NCI-H2081 (cell line): ENCODE measurements at regions not wholly inside any gene's neighbourhood (a gene's known extent, or its start where the extent isn't known, plus 50 kb on each side); places are given as distances from the start of the nearest gene placed in this dataset.
"Not testable (repeated sequence)": the region's sequence is repeated elsewhere in the genome, so short reads cannot be mapped to it uniquely, and the experiment has no call there.

ENCODE experiments used
- DNase-seq, 2 experiments: peaks; one replicate each; lab custom pipeline; 2025; lab: John Stamatoyannopoulos, UW

DNA sequence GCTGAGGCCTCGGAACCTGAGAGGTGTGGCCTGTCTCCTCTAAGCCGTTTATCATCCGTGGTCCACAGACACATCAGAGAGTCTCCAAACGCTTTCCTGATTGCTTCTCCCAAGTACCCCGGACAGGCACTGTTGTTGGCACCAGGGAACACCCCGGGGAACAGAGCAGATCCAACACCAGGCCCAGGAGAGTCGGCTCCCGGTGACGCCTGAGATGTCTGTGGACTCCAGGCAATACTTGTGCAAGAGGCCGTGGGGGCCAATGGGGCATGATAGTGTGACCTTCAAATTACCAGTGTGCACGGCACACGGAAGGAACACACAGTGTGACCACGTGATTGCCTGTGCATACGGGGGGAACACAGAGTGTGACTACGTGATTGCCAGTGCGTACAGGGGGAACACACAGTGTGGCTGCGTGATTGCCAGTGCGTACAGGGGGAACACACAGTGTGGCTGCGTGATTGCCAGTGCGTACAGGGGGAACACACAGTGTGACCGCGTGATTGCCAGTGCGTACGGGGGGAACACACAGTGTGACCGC, 136.6 kb downstream of the RTP5 start:
- not testable (repeated sequence) for DNase-seq

DNA sequence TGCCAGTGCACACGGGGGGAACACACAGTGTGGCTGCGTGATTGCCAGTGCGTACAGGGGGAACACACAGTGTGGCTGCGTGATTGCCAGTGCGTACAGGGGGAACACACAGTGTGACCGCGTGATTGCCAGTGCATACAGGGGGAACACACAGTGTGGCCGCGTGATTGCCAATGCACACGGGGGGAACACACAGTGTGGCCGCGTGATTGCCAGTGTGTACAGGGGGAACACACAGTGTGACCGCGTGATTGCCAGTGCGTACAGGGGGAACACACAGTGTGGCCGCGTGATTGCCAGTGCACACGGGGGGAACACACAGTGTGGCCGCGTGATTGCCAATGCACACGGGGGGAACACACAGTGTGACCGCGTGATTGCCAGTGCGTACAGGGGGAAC, 139.4 kb downstream of the RTP5 start:
- DNase-seq: not testable (repeated sequence)

DNA sequence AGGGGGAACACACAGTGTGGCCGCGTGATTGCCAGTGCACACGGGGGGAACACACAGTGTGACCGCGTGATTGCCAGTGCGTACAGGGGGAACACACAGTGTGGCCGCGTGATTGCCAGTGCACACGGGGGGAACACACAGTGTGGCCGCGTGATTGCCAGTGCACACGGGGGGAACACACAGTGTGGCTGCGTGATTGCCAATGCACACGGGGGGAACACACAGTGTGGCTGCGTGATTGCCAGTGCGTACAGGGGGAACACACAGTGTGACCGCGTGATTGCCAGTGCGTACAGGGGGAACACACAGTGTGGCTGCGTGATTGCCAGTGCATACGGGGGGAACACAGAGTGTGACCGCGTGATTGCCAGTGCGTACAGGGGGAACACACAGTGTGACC, 140.3 kb downstream of the RTP5 start:
- DNase-seq: not testable (repeated sequence)

DNA sequence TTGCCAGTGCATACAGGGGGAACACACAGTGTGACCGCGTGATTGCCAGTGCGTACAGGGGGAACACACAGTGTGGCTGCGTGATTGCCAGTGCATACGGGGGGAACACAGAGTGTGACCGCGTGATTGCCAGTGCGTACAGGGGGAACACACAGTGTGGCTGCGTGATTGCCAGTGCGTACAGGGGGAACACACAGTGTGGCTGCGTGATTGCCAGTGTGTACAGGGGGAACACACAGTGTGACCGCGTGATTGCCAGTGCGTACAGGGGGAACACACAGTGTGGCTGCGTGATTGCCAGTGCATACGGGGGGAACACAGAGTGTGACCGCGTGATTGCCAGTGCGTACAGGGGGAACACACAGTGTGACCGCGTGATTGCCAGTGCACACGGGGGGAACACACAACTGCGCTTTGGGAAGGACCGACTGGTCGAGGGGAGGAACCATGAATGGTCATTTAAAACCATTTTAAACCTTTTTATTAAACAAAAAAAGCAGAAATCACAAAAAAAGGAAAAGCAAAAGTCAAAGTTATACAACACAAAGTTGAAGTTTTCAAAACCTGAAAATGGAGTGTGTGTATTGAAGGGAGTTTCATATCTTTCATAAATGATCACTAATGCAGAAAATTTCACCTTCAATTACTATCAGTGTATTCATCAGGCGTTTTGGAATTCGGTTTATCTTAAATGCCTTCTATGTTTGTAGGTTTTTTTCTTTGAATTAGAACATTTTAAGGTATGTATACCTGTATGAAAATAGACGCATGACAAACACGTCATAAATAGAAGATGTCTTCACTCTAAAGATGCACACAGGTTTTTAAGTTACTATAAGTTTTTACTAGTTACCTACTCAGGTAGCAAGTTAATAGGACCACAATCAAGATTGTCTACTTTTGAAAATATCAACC, 141.0 kb downstream of the RTP5 start:
- not testable (repeated sequence) for DNase-seq

DNA sequence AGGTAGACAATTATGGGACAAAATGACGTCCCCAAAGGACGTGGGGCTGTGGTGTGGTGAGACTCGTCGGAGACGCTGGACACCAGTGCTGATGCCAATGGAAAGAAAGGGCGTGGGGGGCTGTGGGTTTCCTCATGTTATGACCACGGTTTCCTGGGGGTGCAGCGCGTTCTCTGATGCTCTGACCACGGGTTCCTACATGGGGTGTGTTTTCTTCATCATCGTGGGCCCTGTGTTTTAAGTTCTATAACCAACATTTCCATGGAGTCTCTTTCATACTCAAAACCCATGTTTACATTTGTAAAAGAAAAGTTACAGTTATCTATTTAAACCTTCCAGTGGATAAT, 141.6 kb downstream of the RTP5 start:
- DNase-seq: no peak

DNA sequence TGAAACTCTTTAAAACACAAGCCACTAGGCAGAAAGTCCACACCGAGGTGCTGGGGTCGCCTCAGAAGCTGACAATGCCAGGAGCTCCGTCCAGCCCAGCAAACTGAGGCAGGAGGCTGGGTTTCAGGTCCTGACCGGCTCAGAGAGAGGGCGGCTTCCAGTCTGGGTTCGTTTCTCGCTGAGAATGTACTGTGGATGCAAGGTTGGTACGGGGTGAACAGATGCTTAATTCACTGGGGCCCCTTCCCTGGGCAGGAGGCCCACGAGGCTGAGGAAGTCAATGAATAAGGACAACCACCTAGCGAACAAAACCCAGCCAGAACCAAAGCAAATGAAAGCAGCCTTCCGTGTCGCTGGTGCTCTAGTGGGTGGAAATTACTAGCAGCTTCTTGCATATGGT, 142.0 kb downstream of the RTP5 start:
- DNase-seq: no peak

DNA sequence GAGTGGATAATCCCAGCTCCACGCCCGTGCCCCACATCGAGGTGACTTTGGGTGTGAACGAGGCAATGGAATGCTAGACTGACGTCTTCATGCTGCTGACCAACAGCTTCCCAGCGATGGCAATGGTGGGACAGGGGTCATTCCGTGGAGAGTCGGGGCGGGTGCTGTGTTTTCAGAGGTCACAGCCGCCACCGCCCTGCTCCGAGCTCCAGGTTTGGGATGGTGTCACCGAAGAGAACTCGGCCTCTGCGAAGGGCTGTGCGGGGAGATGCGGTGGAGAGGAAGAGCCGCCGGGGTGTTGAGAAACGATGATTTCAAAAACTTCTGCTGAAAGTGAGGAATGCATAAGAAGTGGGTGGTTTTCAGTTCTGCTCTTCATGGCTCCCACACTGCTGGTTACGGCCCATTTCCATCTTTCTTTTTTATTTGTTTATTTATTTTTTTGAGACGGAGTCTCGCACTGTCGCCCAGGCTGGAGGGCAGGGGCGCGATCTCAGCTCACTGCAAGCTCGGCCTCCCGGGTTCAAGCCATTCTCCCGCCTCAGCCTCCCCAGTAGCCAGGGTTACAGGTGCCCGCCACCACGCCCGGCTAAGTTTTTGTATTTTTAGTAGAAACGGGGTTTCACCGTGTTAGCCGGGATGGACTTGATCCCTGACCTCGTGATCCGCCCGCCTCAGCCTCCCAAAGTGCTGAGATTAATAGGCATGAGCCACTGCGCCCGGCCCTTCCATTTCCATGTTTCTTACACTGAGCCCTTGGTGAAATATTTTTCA, 142.6 kb downstream of the RTP5 start:
- no peak for DNase-seq

DNA sequence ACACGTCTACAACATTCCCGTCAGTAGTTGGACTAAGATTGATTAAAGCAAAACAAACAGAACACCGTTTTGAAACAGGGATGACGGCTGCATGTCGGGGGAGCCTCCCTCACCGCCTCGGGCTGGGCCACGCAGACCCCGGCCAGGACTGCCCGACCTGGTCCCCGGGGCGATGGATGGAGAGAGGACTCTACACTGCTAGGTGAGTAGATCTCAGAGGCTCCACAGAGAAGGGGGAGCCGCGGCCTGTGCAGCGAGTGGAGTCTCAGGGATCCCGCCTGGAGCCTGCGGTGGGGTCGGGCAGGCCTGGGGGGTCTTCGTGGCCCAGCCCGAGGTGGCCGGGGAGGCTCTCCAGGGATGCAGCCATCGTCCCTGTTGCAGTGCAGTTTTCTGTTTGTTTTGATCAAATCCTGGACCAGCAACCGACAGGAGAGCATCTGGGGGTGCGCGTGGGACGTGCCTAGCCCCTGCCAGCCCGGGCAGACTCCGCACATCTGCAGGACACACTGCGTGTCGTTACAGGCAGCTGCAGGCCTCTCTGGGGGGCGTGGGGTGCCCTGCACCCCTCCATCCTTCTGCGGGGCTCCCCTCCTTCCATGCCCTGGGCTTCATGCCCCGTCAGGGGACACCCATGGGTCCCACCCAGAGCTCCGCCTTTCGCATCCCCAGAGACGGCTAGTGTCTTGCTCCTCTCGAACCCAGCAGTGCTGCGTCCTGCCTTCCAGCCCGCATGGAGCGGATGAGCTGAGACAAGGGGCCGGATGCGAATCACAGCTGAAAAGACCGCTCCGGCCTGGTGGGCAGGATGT, 143.6 kb downstream of the RTP5 start:
- DNase-seq: no peak

DNA sequence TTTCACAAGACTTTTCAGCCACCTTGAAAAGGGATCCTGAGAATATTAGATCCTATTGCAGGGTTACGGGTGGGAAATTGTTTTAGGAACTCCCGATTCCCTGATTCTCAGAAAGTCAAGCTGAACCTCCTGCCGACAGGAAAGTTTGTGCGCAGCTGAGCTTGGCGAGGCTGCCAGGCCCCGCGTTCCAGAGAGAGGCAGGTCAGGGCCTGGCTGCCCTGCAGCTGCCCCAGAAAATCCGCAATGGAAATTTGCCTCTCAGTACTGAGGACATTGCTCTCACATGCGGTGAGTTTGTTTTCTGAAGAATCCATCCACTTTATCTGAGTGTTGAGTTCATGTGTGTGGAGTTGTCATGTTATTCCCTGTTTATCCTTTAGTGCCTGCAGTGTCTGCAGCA, 144.2 kb downstream of the RTP5 start:
- DNase-seq: no peak

DNA sequence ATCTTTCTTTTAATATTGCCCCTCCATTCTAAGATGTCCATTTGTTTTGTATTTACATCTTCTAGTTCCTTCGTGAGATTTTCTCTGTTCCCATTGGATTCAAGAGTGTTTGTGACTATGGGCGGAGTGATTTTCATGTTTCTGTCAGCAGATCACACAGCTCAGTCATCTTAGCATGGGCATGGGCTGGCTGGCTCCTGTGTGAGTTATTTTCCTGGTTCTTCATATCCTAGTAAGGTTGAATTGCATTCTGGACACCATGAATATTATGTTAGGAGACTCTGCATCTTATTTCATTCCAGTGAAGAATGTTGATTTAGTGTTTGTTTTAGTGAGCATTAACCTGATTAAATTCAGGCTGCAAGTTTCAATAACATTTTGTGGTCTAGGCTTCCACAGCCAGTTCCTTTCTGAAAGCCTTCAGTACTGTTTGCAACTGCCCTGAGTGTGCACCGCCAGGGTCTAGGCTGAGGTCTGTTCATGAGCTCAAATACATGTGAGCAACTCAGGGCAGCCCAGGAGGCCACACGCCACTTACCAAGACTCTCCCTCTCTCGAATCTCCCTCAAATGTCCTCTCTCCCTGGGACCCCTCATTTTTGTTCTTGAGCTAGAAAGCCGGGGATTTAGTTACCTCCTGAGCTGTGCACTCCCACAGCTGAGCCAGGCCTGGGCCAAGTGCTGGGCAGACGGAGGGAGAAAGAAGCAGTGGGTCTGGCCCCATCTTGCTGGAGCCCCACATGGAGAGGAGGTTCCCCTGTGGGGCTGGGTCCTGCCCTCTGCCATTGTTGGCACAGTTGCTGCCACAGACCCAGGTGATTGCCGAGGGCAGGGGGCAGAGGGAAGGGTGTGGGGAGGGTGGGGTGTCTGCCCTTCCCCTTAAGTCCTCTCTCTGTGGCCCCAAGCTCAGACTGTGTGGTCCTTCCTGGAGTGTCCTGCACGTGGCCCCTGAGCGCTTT, 145.9 kb downstream of the RTP5 start:
- DNase-seq: no peak

DNA sequence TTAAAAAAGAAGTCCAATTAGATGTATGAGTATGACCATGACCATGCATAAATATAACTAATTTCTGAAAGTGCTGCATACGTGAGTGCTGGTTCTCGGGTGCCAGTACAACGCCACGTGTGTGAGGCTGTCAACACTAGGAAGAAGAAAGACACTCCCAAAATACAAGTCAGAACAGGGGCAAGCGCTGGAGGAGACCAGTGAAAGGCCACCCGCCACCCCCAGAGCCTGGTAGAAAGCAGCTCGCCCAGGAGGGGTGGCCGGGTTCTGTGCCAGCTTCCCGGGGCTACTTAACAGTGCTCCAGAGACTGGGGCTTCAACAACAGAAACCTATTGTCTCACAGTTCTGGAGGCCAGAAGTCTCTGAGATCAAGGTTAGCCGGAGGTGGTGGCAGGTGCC, 147.6 kb downstream of the RTP5 start:
- DNase-seq: no peak

DNA sequence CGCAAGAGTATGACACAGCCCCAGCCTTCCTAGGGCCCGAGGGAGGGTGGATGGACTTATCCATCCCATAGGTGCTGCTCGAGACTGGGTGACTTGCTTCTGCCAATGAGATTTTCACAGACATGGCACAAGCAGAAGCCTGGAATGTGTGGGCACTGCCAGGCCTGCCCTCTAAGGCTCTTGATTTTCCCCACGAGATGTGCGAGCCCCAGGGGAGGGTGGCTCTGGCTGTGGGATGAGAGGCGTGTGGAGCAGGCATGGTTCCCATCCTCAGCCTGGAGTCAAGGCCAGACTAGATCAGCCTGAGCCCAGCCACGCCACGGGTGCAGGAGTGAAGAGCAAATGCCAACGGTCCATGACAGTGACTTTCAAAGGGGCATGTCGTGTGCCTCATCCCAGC, 148.9 kb downstream of the RTP5 start:
- DNase-seq: not testable (repeated sequence)

DNA sequence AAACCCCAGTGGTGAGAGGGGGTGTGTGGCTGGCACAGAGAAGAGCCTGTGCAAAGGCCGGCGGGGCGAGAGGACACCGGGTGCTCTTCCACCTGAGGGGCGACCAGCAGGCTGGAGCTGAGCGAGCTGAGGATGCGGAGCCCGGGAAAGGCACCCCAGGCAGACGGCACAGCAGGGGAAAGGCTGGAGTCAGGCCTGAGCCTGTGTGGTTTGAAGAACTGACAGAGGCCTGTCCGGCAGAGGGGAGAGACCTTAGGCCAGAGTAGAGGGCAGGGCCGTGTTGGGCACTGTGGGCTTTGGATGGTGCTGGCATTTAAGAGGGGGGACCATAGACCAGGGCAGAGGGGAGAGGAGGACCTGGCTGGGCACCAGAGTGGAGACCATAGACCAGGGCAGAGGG, 149.8 kb downstream of the RTP5 start:
- no peak for DNase-seq

DNA sequence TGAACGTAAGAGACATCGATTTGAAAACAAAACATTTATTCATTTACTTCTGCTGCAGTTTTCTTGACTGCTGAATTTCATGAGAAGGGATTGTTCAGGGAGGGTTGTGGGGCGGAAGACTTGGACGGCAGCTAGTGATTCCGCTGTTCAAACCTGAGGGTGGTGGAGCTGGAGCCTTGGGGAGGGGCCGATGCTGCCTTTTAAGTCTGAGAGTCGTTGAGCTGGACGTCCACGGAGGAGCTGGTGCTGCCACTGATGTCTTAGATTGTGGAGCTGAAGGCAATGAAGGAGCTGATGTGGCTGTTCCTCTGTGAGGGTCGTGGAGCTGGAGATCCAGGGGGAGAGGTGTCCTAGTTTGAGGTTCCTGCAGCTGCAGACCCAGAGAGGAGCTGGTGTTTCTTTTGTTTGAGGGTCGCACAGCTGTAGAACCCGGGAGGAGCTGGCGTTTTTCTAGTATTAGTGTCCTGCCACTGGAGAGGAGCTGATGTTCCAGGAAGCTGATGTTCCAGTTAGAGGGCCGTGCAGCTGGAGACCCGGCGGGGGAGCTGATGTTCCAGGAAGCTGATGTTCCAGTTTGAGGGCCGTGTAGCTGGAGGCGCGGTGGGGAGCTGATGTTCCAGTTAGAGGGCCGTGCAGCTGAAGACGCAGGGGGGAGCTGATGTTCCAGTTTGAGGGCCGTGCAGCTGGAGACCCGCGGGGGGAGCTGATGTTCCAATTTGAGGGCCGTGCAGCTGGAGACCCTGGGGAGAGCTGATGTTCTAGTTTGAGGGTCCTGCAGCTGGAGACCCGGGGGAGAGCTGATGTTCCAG, 150.9 kb downstream of the RTP5 start:
- no peak for DNase-seq

DNA sequence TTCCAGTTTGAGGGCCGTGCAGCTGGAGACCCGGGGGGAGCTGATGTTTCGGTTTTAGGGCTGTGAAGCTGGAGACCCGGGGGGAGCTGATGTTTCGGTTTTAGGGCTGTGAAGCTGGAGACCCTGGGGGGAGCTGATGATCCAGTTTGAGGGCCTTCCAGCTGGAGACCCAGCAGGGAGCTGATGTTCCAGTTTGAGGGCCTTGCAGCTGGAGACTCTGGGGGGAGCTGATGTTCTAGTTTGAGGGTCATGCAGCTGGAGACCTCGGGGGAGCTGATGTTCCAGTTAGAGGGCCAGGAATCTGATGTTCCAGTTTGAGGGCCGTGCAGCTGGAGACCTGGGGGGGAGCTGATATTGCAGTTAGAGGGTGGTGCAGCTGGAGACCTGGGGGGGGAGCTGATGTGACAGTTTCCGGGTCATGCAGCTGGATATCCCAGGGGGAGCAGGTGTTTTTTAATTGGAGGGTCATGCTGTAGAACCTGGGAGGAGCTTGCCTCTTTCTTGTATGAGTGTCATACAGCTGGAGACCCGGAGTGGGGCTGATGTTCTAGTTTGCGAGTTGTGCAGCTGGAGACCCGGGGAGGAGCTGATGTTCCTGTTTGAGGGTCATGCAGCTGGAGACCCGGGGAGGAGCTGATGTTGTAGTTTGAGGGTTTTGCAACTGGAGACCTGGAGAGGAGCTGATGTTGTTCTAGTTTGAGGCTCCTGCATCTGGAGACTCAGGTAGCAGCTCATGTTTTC, 153.2 kb downstream of the RTP5 start:
- DNase-seq: no peak

DNA sequence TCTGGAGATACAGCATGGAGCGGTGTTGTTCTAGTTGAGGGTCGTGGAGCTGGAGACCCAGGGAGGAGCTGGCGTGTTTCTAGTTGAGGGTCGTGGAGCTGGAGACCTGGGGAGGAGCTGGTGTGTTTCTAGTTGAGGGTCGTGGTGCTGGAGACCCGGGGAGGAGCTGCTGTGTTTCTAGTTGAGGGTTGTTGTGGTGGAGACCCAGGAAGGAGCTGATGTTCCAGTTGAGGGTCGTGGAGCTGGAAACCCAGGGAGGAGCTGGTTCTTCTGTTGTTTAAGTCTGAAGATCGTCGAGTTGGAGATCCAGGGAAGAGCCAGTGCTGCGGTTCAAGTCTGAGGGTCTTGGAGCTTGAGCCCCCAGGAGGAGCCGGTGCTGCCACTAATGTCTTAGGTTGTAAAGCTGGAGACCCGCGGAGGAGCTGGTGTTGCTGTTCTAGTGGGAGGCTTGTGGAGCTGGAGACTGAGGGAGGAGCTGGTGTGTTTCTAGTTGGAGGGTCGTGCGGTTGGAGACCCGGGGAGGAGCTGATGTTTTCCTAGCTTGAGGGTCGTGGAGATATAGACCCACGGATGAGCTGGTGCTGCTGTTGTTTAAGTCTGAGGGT, 155.3 kb downstream of the RTP5 start:
- DNase-seq: no peak

DNA sequence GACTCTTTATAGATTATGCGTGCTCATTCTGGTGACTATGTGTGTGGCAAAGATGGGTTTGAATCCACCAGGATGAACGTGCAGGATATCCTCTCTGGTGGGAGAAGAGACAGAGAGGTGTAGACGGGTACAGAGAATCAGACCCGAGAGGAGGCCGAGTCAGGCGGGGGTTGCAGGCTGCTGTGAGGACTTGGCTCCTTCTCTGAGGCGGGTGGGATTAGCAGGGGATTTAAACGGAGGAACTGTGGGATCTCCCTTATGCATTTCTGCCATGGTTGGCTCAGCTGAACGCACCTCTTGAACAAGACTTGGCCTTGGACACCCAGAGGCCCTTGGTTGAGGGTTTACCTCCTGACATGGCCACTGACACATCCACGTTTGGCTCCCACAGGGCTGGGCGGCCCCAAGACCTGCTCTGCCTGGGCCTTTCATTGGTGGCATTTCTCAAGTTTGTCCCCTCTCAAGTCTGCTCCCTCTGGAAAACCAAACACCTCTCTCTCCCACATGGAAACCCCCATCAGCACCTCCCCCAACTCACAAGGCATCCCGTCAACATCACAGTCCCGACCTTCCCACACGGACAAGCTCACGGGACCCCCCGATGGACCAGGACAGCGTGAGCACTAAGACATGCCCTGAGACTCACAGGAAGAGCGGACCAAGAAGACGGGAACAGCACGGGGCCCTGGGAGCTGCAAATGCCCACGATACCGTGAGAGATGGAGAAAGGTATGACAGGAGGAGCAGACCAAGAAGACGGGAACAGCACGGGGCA, 158.3 kb downstream of the RTP5 start:
- DNase-seq: no peak
